GM19395 (cell line): ENCODE measurements at regions not wholly inside any gene's neighbourhood (a gene's known extent, or its start where the extent isn't known, plus 50 kb on each side); places are given as distances from the start of the nearest gene placed in this dataset.

Source experiments
- ATAC-seq: cut with Tn5 transposase; IDR thresholded peaks from one replicate; pipeline ENCODE4 v1.9.1; 2021; ENCODE audit warnings: mild to moderate bottlenecking, moderate library complexity; ENCODE audit not compliant: unreplicated experiment

DNA sequence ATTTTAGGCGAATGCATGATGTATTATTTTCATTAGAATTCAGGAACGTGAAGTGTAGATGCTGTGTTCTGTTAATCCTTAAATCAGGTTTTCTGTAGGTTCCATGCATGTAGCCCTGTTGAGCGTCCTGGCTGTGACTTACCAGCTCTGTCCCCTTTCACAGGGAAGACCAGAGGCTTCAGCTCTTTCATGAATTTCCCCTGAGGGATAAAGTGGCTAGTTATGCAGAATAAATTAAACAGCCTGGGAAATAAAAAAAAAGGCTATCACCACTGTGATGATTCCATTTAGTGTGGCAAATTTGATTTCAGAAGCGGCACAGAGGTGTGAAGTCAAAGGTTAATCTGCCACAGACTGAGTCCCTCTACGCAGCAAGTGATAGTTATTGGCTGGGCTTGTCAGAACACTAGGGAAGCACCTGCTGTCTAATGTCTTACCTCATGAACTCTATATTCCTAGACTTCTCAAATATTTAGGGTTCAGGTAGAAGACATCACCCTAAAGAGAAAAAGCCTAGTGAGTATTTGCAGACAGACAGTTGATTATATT lies 61.6 kb upstream of the LINC00305 start:
- ATAC-seq, result no peak

DNA sequence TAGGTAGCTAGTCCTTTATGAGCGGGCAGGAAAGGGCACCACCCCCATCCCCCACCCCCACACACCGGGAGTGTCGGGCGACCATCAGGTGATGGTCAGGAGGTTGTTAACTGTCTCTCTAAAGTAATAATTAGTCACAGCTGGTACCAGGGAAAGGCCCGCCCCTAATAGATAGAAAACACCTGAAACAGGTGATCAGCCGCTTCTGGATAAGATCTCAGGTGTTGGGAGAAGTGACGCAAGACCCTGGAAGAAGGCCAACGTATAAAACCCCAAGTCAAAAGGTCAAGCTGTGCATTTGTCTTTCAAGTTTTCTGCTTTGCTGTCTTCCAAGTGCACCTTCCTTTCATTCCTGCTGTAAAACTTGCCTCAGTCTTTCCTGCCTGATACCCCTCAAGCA lies 59.6 kb upstream of the LINC00305 start:
- no peak for ATAC-seq

GRCh38 chr18:64207820-64208219 lies 58.9 kb upstream of the LINC00305 start:
- ATAC-seq, result no peak

DNA sequence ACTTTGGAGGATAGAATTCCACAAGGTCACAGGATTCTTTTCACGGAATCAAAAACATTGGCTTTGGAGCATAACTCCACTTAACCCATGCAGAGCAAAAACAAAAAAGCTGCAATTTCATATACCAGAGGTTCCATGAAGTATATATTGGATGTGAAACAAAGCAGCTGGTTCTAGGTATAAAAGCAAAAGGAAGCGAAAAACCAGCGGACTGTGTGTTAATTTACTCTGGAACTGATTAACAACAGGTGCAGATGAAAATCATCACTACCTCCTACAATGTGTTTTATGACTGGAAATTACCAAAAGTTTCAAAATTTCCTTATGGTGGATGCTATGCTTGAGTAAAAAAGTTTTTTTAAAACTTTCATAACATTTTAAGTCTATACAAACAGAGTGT lies 54.4 kb upstream of the LINC00305 start:
- ATAC-seq, result peak; percentile 68

DNA sequence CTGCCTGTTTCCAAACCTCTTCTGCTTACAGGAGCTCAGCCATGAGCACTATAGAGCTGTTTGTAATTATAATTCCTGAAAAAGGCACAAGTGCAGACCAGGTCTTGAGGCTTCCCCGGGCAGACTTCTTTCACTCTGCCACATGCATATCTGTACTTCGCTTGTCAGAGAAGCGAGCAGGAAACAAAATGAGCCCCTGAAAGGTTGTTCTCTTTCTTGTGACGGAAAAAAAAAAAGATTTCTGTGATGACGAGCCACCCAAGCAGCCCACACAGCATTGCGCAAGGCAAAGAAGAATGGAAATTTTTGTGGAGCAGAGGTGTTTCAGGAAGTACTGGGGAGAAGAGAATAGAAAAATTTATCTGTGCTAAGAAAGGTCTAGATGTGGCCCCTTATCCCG lies 54.0 kb upstream of the LINC00305 start:
- peak; percentile 36 for ATAC-seq

DNA sequence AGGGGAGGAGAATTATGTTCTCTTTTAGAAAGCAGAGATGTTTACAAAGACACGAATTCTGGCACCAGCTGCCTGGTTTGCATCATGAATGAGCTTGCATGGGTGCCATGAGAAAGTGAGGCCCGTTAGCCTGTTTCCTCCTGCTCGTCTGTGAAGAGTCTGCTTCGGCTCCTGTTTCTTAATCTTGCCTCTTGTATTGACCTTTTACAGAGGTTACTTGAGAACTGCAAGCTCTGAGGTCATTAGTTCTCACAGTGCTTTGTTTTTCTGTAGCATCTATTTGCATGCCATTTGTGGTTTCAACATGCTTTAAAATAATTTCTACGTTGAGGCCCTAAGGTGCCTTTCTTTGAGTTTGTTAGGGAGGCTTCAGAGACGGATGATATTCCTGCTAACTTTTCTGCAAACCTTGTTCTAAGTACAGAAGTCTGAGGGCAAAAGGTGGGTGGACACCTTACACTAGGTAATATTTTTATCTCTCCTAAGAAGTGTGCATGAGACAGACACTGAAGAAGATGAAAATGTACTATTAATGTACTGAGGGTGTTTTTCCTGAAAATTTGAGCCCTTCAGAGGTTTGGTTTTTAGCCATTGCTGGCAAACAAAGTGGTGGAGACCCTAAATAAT lies 53.4 kb upstream of the LINC00305 start:
- peak; percentile 70 for ATAC-seq

DNA sequence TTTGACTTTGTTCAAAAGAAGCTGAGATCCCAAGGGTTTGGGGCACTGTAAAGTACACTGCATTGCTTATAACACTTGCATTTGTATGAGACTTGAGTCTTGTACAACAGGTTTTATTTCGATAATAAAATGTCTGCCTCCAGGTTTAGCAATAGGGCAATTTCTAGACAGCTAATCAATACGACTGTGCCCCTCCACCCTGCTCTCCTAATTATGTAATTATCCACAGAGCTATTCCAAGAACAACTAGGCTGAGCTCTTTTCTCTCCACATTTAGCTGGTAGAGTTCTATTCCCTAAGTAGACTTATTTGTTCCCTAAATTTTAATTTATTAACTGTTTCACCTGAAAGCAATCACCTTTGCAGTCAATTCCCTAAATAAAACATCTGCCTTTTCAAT lies 52.9 kb upstream of the LINC00305 start:
- no peak for ATAC-seq

GRCh38 chr18:64199581-64199980 lies 50.7 kb upstream of the LINC00305 start:
- ATAC-seq, result no peak
